ENCODE measurements at regions not wholly inside any gene's neighbourhood (a gene's known extent, or its start where the extent isn't known, plus 50 kb on each side); places are given as distances from the start of the nearest gene placed in this dataset.
"Not testable (repeated sequence)": the region's sequence is repeated elsewhere in the genome, so short reads cannot be mapped to it uniquely, and the experiment has no call there.

- no peak for DNase-seq
Measured at GRCh38 chr5:138702166-138703077, 50.8 kb upstream of the CTNNA1 start.

- DNase-seq: no peak
Measured at GRCh38 chr5:138701678-138702077, 51.5 kb upstream of the CTNNA1 start.

- no peak for DNase-seq
Measured at GRCh38 chr5:138700581-138701362, 52.5 kb upstream of the CTNNA1 start.

- DNase-seq: no peak
Measured at GRCh38 chr5:138699482-138699881, 53.7 kb upstream of the CTNNA1 start.

- no peak for DNase-seq
Measured at GRCh38 chr5:138698713-138699112, 54.5 kb upstream of the CTNNA1 start.

GRCh38 chr5:138697720-138698360 is 55.4 kb upstream of the CTNNA1 start:
- DNase-seq: no peak

GRCh38 chr5:138696501-138696900 is 56.7 kb upstream of the CTNNA1 start:
- DNase-seq: no peak

- no peak for DNase-seq
Measured at GRCh38 chr5:138695781-138696180, 57.4 kb upstream of the CTNNA1 start.

GRCh38 chr5:138694146-138694545 is 59.1 kb upstream of the CTNNA1 start:
- no peak for DNase-seq

GRCh38 chr5:138692370-138692769 is 60.9 kb upstream of the CTNNA1 start:
- DNase-seq: no peak

- DNase-seq: no peak
Measured at GRCh38 chr5:138686668-138687067, 66.6 kb upstream of the CTNNA1 start.

GRCh38 chr5:138685193-138685745 is 68.0 kb upstream of the CTNNA1 start:
- no peak for DNase-seq

- not testable (repeated sequence) for DNase-seq
Measured at GRCh38 chr5:138682462-138682861, 70.8 kb upstream of the CTNNA1 start.

- DNase-seq: not testable (repeated sequence)
Measured at GRCh38 chr5:138678826-138679225, 74.4 kb upstream of the CTNNA1 start.

- no peak for DNase-seq
Measured at GRCh38 chr5:138677782-138678181, 75.4 kb upstream of the CTNNA1 start.

- no peak for DNase-seq
Measured at GRCh38 chr5:138676556-138677193, 76.5 kb upstream of the CTNNA1 start.

GRCh38 chr5:138676002-138676401 is 77.2 kb upstream of the CTNNA1 start:
- no peak for DNase-seq

GRCh38 chr5:138668451-138669380 is 84.5 kb upstream of the CTNNA1 start:
- DNase-seq: peak; percentile 35 to 50

- DNase-seq: not testable (repeated sequence)
Measured at GRCh38 chr5:138667782-138668331, 85.4 kb upstream of the CTNNA1 start.

GRCh38 chr5:138666226-138666742 is 86.9 kb upstream of the CTNNA1 start:
- DNase-seq: no peak

- DNase-seq: no peak
Measured at GRCh38 chr5:138665261-138665660, 88.0 kb upstream of the CTNNA1 start.

All from CD4-positive, alpha-beta T cell treated with Interleukin-1 beta for 1 hour (primary cell).